Esophagus muscularis mucosa (tissue), 3 donors: ENCODE measurements at regions not wholly inside any gene's neighbourhood (a gene's known extent, or its start where the extent isn't known, plus 50 kb on each side); places are given as distances from the start of the nearest gene placed in this dataset.

ENCODE experiments used
- CTCF ChIP-seq, 3 experiments: fragments of 200-600 bp in 2 of 3; fragments of 450-650 bp in 1 of 3; sonication (generic) in 2 of 3; IDR thresholded peaks; one replicate each; pipeline ENCODE4 v1.5.1; 2017 to 2019; ENCODE audit warnings: antibody characterized with exemption in 3 of 3, mild to moderate bottlenecking in 2 of 3, moderate library complexity in 1 of 3
- POLR2AphosphoS5 ChIP-seq, 2 donors: sonication (generic); formaldehyde crosslinking; IDR thresholded peaks; one replicate each; pipeline ENCODE4 v1.6.1; 2017; ENCODE audit warnings: antibody characterized with exemption in 2 of 2

DNA sequence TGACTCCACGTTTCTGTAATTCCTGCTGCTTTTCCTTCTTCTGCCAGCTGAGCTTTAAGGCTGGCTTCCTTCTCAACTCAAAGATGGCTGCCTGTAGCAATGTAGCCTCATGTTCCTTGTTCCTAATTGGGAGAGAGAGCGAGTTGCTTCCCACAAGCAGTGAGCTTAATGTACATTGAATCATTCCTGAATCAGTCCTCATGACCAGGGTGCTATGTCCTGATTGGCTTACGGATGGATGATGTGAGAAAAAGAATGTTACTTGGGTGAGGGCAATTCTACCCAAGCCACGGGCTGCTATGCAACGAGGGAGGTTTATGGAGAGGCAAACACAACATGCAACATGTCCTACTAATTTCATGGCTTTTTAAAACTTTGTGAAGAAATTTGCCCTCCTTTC, 356.2 kb downstream of the RASEF start:
- TF ChIP-seq CTCF (IDR thresholded peaks at IDR 0.05) (no peak), POLR2AphosphoS5 (IDR thresholded peaks at IDR 0.05) (no peak)
